HG03175 (cell line): ENCODE measurements at regions not wholly inside any gene's neighbourhood (a gene's known extent, or its start where the extent isn't known, plus 50 kb on each side); places are given as distances from the start of the nearest gene placed in this dataset.
"Not testable (repeated sequence)": the region's sequence is repeated elsewhere in the genome, so short reads cannot be mapped to it uniquely, and the experiment has no call there.

Experiments used
- ATAC-seq: cut with Tn5 transposase; IDR thresholded peaks from one replicate; pipeline ENCODE4 v1.9.1; 2021; ENCODE audit warnings: mild to moderate bottlenecking, moderate library complexity; ENCODE audit not compliant: unreplicated experiment

DNA sequence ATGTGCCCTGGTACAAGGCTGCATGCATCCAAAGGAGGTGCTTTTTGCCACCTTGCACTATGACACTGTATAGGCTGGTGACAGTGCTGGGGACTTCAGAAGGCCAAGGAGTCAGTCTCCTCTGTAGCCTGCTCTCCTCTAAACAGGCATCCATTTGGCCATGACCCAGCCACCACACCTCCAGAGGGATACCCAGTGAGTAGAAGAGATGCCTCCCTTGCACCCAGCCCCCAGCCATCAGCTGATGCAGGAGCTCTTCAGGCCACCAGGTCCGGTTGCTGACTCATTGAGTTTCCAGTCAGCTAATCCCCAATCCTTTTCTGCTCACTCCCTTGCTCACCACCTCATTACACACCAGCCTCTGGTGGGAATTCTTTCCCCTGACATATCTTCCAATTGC, 99.8 kb downstream of the PJA1 start:
- ATAC-seq, result no peak

DNA sequence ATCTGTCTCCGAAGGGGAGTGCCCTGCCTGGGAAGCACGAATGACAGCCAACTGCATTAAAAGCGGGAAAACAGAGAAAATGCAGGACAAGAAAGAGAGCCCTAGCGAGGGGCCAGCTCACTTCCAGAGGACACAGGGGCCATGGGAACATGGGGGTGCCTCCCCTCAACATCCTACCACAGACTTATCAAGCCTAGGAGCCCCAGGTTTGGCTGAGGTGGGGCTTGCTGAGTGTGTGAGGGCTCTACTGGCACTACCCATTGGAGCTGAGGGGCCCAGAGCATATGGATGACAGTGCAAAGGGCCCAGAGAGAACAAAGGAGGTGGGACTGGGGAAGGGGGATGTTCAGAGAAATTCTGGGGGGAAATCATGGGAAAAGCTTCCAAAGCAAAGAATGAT, 101.8 kb downstream of the PJA1 start:
- ATAC-seq, result no peak

DNA sequence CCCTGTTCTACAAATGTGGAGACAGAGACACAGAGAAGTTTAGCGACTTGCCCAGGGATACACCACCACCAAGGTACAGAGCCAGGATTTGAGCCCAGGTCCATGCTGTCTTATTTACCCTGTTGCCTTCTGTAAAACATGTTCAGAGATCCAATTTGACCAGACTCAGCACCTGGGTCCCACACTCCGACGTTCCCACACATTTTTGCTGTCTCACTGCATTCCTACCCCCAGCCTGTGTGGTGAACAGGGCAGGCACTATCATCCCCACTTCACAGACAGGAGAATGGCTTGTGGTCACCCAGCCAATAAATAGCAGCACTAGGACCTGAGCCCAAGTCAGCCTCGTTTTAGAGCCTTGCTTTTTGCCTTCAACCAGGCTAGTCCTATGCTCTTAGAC, 102.8 kb downstream of the PJA1 start:
- no peak for ATAC-seq

DNA sequence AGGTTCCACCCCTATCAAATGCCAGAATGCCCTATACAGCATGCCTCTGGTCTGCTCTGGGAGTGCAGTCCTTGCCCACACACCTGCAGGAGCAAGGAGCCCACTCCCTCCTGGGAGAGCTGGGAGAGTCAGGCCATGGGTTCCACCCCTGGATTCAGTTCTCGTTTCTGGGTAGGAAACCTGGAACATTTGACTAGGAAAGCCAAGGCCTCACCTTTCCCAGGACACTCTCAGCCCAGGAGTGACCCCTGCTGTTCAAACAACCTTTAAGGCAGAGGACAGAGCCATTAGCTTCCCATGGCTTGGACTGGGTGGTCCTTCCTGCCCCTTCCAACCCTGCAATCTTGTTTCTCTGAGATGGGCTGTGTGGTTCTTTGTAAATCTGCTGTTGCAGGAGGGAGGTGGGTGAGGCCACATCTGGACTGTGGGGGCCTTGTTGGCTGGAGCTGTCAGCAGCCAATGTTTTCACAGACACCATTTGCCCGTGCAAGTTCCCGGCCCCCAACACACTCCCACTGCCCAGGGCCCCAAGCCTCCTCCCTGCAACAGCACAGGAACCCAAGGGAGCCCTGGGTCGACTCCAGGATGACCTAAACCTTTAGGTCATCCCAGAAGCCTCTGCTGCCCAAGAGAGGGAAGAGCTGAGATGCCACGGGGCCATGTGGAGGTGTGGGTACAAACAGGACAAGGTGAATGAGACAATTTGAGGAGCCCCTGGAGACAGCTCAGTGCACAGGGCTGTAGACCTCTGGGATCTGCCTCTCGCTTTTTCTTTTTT, 104.4 kb downstream of the PJA1 start:
- ATAC-seq, result no peak

DNA sequence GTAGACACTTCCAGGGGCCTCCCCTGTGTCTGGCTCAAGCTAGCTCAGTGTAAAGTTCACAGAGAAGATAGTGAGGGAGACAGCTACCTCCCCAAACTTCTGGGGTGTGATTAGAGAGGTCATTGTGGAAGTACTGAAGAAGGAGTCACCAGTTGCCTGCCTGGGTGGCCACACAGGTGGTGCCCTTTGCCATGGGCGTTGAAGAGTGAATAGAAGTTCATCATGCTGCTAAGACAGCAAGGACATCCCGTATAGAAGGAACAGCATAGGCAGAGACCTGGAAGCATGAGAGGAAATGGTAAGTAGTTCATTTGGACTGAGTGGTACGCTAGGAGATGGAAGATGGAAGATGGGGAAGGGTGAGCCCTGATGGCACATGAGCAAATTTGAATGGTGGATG, 110.1 kb downstream of the PJA1 start:
- no peak for ATAC-seq

DNA sequence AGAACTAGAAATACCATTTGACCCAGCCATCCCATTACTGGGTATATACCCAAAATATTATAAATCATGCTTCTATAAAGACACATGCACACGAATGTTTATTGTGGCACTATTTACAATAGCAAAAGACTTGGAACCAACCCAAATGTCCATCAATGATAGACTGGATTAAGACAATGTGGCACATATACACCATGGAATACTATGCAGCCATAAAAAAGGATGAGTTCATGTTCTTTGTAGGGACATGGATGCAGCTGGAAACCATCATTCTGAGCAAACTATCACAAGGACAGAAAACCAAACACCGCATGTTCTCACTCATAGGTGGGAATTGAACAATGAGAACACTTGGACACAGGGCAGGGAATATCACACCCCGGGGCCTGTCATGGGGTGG, 110.8 kb downstream of the PJA1 start:
- not testable (repeated sequence) for ATAC-seq

DNA sequence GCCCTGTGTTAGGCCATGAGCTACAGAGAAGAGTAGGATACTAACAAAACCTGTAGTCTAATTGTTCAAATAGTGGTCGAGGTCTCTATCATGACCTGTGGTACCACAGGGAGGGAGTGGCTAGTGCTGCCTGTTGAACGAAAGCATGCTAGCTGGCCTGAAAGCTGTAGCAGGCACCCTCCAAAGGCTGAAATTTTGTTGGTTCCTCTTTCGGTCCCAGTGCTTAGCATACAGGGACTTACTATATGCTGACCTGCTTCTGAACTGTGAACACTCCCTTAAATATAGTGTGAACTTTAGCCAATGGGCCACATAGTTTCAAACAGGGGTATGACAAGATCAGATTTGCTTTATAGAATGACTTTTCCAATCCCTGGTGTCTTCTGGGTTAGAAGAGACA, 113.4 kb downstream of the PJA1 start:
- ATAC-seq, result peak; percentile 43

DNA sequence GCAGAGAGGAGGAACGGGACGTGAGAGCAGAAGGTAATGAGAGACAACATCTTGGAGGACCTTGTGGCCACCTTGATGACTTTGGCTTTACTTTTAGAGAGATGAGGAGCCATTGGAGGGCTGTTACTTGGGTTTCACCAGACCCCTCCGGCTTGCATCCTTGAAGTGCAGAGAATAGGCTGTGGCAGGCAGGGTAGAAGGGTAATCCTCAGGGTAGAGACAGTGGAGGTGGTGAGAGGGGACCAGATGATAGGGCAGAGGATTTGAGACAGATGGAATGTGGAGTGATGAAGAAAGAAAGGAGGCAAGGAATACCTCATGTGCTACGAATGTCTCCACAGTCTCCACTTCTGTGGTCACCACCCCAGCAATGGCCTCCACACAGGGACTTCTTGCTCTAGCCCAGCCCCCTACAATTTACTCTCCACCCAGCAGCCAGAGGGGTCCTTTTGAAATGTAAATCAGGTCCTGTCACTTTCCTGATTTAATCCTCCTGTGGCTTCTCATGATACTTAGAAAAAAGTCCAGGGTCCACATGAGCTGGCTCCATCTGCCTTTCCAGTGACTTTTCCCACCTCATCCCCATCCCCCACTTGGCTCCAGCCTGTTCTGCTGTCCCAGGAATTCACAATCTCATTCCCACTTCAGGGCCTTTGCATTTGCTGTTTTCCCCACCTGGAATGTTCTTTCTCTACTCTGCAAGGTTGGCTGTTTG, 115.0 kb downstream of the PJA1 start:
- ATAC-seq, result no peak

DNA sequence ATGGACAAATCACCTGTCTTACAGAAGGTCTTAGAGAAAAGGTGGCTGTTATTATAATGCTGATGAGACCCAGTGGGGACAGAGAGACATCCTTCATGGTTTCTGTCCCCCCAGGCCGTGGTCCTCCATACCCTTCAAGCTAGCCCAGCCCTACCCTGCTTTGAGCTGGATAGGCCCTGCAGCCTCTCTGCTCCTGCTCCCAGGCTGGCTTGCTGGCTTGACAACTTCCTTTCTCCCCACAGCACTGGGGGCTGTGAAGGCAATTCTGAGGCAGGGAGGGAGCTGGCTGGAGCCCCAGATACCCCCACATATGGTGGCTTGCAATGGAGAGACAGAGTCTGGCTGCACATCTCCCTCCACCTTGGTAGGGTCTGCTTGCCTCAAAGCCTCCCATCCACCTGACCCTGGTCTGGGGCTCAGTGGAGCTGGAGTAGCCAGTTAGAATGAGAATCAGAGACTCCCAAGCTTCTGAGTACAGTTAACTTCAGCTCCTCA, 118.2 kb downstream of the PJA1 start:
- no peak for ATAC-seq

DNA sequence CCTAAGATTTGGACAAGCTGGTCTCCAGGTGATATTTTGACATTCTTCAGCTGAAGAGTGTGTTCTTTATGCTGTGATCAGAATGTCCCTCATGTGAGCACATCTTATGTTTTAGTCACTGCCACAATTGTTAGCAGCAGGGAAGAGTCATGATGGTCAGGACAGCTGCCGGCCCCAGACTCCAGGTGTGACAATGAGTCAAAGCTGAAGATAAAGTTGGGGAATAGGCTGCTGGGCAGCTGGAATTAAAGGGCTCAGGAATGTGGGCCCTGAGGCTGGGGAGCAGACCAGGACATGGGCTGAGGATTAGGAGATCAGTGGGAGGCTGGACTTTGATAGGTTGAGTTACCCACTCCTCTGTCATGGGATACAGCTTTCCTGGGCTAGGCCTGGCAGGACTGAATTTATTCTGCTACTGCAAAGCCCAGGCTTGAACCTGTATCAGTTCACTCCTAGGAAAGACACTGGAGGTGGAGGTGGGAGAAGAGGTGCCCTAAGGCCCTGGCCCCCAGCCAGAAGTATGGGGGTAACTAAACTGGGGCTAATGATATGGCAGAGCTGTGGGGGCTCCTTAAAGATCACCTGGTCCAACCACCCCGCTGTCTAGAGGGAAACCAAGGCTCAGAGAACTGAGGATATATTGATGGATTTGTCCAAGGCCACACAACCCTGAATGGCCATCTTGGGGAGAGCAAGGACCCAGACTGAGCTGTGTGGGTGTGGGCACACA, 119.5 kb downstream of the PJA1 start:
- ATAC-seq, result no peak

DNA sequence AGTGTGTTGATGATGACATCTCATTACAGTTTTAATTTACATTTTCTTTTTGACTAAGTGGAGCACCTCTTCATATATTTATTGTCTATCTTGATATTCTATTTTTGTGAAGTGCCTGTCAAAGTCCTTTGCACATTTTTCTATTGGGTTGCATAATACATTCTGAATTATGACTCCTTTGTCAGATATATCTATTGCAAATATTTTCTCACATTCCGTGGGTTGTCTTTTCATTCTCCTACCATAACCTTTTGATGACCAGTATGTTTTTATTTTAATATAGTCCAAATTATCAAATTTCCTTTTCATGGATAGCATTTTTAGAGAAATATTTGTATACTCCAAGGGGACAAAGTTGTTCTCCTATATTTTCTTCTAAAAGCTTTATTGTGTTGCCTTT, 126.4 kb downstream of the PJA1 start:
- no peak for ATAC-seq

DNA sequence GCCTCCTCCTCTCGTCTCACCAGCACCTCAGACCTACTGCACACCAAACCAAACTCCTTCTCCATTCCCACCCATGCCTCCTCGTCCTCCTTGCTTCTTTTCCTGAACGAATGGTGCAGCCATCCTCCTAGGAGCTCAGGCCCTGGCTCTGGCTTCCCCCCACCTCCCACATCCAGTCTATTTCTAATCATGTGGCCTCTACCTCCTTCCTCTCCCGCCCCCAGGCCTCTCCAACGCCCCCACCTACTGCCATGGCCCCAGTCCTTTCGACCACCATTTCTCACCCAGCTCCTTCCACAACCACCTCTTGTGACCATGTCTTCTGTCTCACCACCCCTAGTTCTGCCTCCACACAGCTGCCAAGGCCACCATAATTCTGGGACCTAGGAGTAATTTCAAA, 127.1 kb downstream of the PJA1 start:
- ATAC-seq, result no peak

DNA sequence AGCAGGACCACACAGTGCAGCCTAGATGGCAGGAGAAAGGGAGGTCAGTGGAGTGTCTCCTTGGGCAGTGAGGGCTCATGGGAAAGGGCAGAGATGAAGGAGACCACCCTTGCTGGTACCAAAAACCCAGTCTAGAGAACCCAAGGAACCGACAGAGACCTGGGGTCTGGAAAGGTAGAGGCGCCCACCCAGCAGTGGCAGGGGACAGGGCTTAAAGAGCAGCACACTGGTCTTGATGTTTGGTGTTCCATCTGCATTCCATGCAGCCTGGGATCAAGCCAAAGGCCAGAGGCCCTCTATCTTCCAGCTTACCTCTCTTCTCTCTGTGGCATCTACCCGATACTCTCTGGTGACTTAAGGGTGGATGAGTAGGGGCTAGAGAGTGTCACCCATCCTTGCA, 127.5 kb downstream of the PJA1 start:
- ATAC-seq, result no peak

DNA sequence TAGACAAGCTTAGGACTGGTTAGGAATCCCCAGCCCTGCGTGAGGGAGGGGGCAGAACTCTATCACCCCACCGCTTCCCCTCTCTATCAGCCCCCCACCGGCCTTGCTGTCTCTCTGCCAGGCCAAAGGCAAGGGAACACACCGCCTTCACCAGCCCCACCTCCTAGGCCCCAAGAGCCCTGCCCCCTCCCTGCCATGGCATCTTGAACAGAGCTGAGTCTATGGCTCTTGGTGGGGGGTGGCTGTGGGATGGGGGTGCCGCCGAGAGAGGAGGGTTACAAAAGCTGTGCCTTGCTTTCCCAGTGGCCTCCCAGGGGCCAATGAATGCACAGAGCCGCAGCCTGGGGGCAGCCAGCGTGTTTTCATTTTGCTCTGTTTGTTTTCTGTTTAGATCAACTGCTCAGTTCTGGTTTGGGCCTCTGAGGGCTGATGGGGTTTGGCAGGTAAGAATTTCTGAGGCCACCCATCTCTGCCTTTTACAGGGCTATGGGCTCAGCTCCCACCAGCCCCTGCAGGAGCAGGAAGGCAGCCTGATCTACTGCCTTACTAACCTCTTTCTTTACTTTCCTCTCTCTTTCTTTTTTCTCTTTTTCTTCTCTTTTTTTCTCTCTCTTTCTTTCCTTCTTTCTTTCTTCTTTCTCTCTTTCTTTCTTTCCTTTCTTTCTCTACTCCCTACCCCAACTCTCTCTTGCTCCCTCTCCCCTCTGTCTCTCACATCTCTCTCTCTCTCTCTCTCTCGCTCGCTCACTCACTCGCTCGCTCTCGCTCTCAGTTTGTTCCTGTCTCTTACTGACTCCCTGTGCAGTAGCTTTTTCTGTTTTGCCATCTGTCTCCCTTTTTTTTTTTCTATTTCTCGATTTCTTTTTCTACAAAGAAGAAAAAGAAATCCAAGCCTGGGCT, 128.3 kb downstream of the PJA1 start:
- no peak for ATAC-seq

DNA sequence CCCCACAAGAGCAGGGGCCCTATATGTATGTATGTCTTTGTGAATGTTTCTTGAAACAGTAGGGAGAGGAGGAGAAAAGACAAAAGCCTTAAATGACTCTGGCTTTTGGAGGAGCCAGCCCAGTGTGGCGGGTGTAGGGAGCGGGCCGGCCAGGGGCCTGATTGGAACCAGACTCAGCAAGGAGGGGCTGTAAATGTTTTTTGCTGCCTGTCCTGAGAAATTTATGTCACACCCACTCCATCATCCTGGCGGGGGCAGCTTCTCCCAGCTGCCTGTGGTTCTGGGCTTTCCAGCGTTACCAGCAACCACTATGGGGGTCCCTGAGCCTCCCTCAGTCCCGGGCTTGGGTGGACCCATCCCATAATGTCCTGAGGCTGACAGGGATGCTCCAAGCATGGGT, 130.8 kb downstream of the PJA1 start:
- ATAC-seq, result no peak

DNA sequence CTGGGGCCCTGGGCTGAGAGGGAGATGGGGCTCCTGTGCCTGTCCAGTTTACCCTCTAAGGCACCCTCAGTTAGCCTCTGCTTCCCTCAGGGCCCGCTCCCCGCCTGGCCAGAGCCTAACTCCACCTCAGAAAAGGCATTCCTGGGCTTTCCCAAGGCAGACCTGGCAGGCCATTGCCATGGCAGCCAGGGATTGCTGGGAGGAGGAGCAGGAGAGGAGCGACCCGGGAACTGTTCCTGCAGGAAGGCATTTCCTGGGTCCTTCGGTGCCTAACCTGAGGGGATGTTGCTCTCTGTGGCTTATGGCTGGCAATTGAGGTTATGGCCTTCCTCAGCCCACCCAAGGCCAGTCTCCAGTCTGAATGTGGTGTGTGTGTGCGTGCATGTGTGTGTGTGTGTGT, 131.3 kb downstream of the PJA1 start:
- no peak for ATAC-seq

DNA sequence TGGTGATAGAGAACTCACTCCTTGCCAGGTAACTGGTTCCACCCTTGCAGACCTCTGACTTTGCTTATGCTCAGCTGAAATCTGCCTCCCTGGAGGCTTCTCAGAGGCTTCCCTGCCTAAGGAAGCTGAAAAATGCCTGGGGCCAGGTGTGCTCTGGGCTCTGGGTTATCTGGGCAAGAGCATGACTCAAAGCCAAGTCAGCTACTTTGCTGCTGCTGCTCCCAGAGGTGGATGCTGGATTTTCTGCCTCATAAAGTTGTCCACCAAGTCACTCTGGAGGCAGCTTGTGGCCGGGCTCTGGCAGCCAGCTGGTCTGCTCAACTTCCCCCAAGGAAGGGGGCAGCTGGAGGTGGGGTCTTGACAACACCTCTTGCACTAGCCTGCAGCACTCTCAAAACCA, 132.7 kb downstream of the PJA1 start:
- ATAC-seq, result no peak

DNA sequence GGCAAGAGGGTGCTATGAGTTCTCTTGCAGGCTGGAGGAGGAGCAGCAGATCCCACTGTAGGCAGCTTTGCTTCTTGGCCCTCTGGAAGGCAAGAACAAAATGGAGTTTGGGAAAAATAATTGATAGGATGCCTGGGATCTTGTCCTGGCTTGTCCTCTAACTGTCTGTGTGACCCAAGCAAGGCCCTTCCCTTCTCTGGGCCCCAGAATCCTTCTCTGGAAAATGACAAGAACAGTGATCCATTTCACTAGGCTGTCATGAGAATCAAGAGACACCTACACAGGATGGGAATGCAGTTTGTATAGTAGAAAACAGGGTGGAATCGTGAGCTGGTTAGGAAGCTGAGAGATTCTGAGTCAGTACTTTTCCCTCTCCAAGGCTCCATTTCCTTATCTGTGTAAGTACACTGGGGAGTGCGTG, 133.3 kb downstream of the PJA1 start:
- ATAC-seq, result no peak

DNA sequence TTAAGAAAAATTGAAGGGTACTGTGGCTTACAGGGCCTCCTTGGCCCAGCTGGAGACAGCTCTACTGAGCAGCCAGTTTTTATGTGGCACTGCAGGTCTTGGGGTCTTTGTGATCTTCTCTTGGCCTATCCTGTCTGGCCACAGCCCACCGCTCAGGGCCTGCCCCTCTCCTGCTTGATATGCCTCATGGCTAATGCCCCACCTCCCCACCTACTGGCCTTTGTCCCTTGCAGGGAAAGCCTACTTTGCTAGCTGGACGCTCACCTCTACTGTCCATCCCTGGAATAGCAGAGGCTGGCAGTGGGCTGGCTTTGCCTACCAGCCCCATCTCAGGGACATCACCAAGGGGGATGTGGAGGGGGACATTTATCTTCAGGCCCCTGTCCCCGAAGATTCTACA, 134.1 kb downstream of the PJA1 start:
- ATAC-seq, result no peak

DNA sequence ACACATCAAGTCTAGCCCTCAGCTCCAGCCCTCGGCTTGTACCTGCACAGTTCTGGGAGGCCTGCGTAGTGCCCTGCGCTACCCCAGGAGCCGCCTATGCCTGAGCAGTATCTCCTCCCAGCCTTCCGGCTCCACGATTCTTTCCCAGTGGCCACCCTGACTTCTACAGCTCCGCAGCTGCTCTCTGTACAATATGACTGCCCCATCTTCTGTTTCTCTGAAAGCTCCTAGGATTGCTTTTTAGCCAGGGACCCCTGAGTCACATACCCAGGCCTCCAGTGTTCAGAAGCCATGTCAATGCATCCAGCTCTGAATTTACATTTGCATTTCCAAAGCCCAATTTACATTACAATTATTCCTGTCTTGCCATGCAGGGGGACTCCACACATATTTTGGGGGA, 135.5 kb downstream of the PJA1 start:
- ATAC-seq, result no peak

DNA sequence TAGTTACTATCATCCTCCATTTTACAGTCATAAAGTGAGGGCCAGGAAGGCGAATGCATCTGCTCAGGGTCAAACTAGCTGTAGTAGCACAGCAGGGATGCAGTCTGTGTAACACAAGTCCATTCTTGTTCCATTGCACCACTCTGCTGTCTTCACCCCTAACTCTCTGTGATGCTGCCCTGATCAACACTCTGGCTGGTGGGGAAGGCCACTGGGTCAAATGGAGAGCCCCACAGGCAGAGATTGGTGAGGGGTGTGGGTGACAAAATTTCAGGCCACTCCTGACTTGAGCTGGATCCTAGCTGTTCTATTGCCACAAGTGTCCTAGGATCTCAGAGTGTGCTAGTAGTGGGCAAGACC, 136.5 kb downstream of the PJA1 start:
- peak; percentile 11 for ATAC-seq
